HCT116 (cell line): ENCODE measurements at regions not wholly inside any gene's neighbourhood (a gene's known extent, or its start where the extent isn't known, plus 50 kb on each side); places are given as distances from the start of the nearest gene placed in this dataset.

ENCODE experiments used
- ATAC-seq: fragments of 200-7000 bp; cut with Tn5 transposase; 2 replicates; pipeline ENCODE4 v1.9.1; 2020; ENCODE audit warnings: mild to moderate bottlenecking, moderate library complexity
- BruUV-seq: library from RNA; stranded (reverse); fragments of 400-500 nt; replicated peaks from 2 replicates; lab custom pipeline; 2021; lab: Mats Ljungman, UMichigan
- CTCF ChIA-PET: fragments of 300-600 bp; sonication (Branson Sonifier 250); formaldehyde crosslinking; loops from one replicate; lab custom pipeline; 2021; ENCODE audit warnings: antibody characterized with exemption; lab: Charles Lee
- POLR2A ChIA-PET: fragments of 300-600, 350-600 bp; sonication (Branson Sonifier 250); formaldehyde crosslinking; loops from one replicate; lab custom pipeline; 2021; ENCODE audit warnings: antibody characterized with exemption; lab: Charles Lee
- RAD21 ChIA-PET, 2 experiments: fragments of 300-600 bp; sonication (Branson Sonifier 250); formaldehyde crosslinking; loops; one replicate each; lab custom pipeline; 2023; ENCODE audit warnings: low total read pairs in 2 of 2; ENCODE audit not compliant: uncharacterized antibody in 2 of 2, unreplicated experiment in 2 of 2, low non-redundant PET in 1 of 2; lab: Charles Lee
- DNase-seq: peaks from one replicate; pipeline ENCODE4 v3.0.0-alpha.2; 2010; ENCODE audit warnings: low read depth, low spot score
- H2AFZ ChIP-seq: fragments of 200-600 bp; shearing (Covaris generic), sonication (generic); 2 replicates; pipeline ENCODE4 v1.6.1; 2017; ENCODE audit warnings: low read depth, mixed run types, mixed read lengths, antibody characterized with exemption, low read length; ENCODE audit not compliant: poor library complexity, severe bottlenecking
- H3K27ac ChIP-seq: 2 replicates; pipeline ENCODE4 v1.5.1; 2012; ENCODE audit warnings: low read depth, low read length
- H3K27me3 ChIP-seq: fragments of 200-600 bp; sonication (generic); 2 replicates; pipeline ENCODE4 v1.6.1; 2016; ENCODE audit warnings: mixed run types, low read length, mixed read lengths; ENCODE audit not compliant: insufficient read depth
- H3K36me3 ChIP-seq, 2 experiments: fragments of 200-500 bp in 1 of 2; fragments of 200-600 bp in 1 of 2; sonication (Bioruptor generic) in 1 of 2; sonication (generic) in 1 of 2; 2 replicates each; pipeline versions ENCODE4 v1.5.1 to v1.6.1; 2014 to 2016; ENCODE audit warnings: low read length in 2 of 2, inconsistent platforms in 1 of 2, mixed read lengths in 1 of 2, mixed run types in 1 of 2; ENCODE audit not compliant: insufficient read depth in 2 of 2, control insufficient read depth in 1 of 2
- H3K4me1 ChIP-seq, 2 experiments: fragments of 200-600 bp in 1 of 2; sonication (generic) in 1 of 2; 2 replicates each; pipeline versions ENCODE4 v1.5.1 to v1.6.1; 2012 to 2017; ENCODE audit warnings: low read length in 2 of 2, inconsistent platforms in 1 of 2, mild to moderate bottlenecking in 1 of 2, mixed read lengths in 1 of 2, mixed run types in 1 of 2, moderate library complexity in 1 of 2; ENCODE audit not compliant: insufficient read depth in 2 of 2, control insufficient read depth in 1 of 2
- H3K4me2 ChIP-seq: fragments of 200-600 bp; sonication (generic); 2 replicates; pipeline ENCODE4 v1.6.1; 2017; ENCODE audit warnings: mixed run types, low read length, mixed read lengths
- H3K4me3 ChIP-seq, 2 experiments: fragments of 200-600 bp in 1 of 2; sonication (generic) in 1 of 2; replicated peaks in 1 of 2; 2 replicates each; pipeline ENCODE4 v1.5.1; 2011 to 2016; ENCODE audit warnings: low read length in 2 of 2, control low read depth in 1 of 2, low read depth in 1 of 2, mild to moderate bottlenecking in 1 of 2, mixed read lengths in 1 of 2, mixed run types in 1 of 2
- H3K79me2 ChIP-seq: fragments of 200-600 bp; sonication (generic); 2 replicates; pipeline ENCODE4 v1.6.1; 2017; ENCODE audit warnings: mild to moderate bottlenecking, mixed run types, low read length, moderate library complexity, mixed read lengths; ENCODE audit not compliant: insufficient read depth
- H3K9ac ChIP-seq: fragments of 200-600 bp; sonication (generic); 2 replicates; pipeline ENCODE4 v1.6.1; 2016; ENCODE audit warnings: low read length, mixed read lengths
- H3K9me2 ChIP-seq: fragments of 200-600 bp; sonication (generic), shearing (Covaris generic); 2 replicates; pipeline ENCODE4 v1.6.1; 2017; ENCODE audit warnings: mixed run types, mild to moderate bottlenecking, moderate library complexity; ENCODE audit not compliant: insufficient read depth
- H3K9me3 ChIP-seq, 2 experiments: fragments of 200-500 bp in 1 of 2; fragments of 200-600 bp in 1 of 2; sonication (Bioruptor generic) in 1 of 2; sonication (generic) in 1 of 2; 2 replicates each; pipeline ENCODE4 v1.6.1; 2014 to 2017; ENCODE audit warnings: low read length in 2 of 2, mixed read lengths in 2 of 2, inconsistent platforms in 1 of 2, low read depth in 1 of 2, mild to moderate bottlenecking in 1 of 2, mixed run types in 1 of 2, moderate library complexity in 1 of 2; ENCODE audit not compliant: control insufficient read depth in 1 of 2, insufficient read depth in 1 of 2
- H4K20me1 ChIP-seq: fragments of 200-600 bp; sonication (generic), shearing (Covaris generic); 2 replicates; pipeline ENCODE4 v1.6.1; 2017; ENCODE audit warnings: mixed run types, mild to moderate bottlenecking, moderate library complexity; ENCODE audit not compliant: insufficient read depth
- CEBPB ChIP-seq: IDR thresholded peaks from 2 replicates; pipeline ENCODE4 v1.6.1; 2012; ENCODE audit warnings: low read depth
- ELF1 ChIP-seq: IDR thresholded peaks from 2 replicates; pipeline ENCODE4 v1.6.1; 2012; ENCODE audit warnings: low read depth, borderline replicate concordance
- EZH2 ChIP-seq: fragments of 200-600 bp; sonication (generic); IDR thresholded peaks from 2 replicates; pipeline ENCODE4 v1.6.1; 2017; ENCODE audit warnings: antibody characterized with exemption, mixed run types
- JUND ChIP-seq: IDR thresholded peaks from 2 replicates; pipeline ENCODE4 v1.6.1; 2012
- POLR2A ChIP-seq: IDR thresholded peaks from 2 replicates; pipeline ENCODE4 v1.7.0; 2011; ENCODE audit warnings: borderline replicate concordance; ENCODE audit not compliant: insufficient read depth, insufficient read length; ENCODE audit errors: extremely low read depth
- POLR2AphosphoS5 ChIP-seq: IDR thresholded peaks from 2 replicates; pipeline ENCODE4 v1.6.1; 2011; ENCODE audit warnings: mild to moderate bottlenecking, low read depth, low read length, moderate library complexity
- SIN3A ChIP-seq: IDR thresholded peaks from 2 replicates; pipeline ENCODE4 v1.6.1; 2012; ENCODE audit warnings: low read depth
- SP1 ChIP-seq: IDR thresholded peaks from 2 replicates; pipeline ENCODE4 v1.6.1; 2012; ENCODE audit warnings: low read depth
- SRF ChIP-seq: IDR thresholded peaks from 2 replicates; pipeline ENCODE4 v1.6.1; 2012; ENCODE audit warnings: low read depth
- YY1 ChIP-seq: IDR thresholded peaks from 2 replicates; pipeline ENCODE4 v1.6.1; 2011; ENCODE audit warnings: low read length, low read depth, moderate library complexity, mild to moderate bottlenecking; ENCODE audit not compliant: insufficient replicate concordance; ENCODE audit errors: extremely low read depth
- ZBTB33 ChIP-seq: IDR thresholded peaks from 2 replicates; pipeline ENCODE4 v1.6.1; 2011; ENCODE audit warnings: mild to moderate bottlenecking, low read length, moderate library complexity; ENCODE audit not compliant: insufficient replicate concordance; ENCODE audit errors: extremely low read depth
- ZFX ChIP-seq: fragments of 450-650 bp; IDR thresholded peaks from 2 replicates; pipeline ENCODE4 v1.6.1; 2017
- intact Hi-C: fragments of 100-400 bp; cut with micrococcal nuclease; formaldehyde crosslinking; loops from 2 replicates; pipeline ENCODE4 v1.10.0; 2022

DNA sequence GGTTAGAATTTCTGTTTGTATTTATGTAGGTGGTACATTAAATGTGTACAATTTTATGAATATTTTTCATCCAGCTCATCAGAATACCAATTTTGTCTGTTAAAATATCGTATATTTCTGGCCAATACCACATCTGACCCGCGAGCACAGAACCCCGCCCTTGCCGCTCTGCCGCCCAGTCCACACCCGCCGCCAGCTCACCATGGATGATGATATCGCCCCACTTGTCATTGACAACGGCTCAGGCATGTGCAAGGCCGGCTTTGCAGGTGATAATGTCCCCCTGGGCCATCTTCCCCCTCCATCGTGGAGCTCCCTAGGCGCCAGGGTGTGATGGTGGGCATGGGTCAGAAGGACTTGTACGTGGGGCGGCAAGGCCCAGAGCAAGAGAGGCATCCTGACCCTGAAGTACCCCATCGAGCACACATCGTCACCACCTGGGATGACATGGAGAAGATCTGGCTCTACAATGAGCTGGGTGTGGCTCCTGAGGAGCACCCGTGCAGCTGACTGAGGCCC is 153.2 kb downstream of the CAVIN4 start:
- no peak for ATAC-seq
- H3K9me2 ChIP-seq, result no peaks in the 10 kb centered on the region
- H3K27me3 ChIP-seq, result peaks cover 14% of the 10 kb centered on the region; the same call in 1 of the 2 replicates
- no peaks in the 10 kb centered on the region for H3K36me3 ChIP-seq
- no peaks in the 10 kb centered on the region for H3K9me3 ChIP-seq
- H3K79me2 ChIP-seq, result no peaks in the 10 kb centered on the region
- no peaks in the 10 kb centered on the region for H4K20me1 ChIP-seq
- H2AFZ ChIP-seq, result no peak overlapping the region
- BruUV-seq, result no TSS peak
- no peak overlapping the region for H3K9ac ChIP-seq
- H3K4me2 ChIP-seq, result no peak overlapping the region
- H3K4me1 ChIP-seq, result no peaks in the 10 kb centered on the region
- no peak for TF ChIP-seq POLR2A
- no peak for TF ChIP-seq SP1
- no peak for TF ChIP-seq YY1
- TF ChIP-seq ZBTB33, result no peak
- TF ChIP-seq JUND, result no peak
- no peak for TF ChIP-seq ELF1
- no peak for TF ChIP-seq EZH2
- no peak for TF ChIP-seq ZFX
- no peak for TF ChIP-seq SRF
- TF ChIP-seq CEBPB, result no peak
- TF ChIP-seq SIN3A, result no peak
- no peak for TF ChIP-seq POLR2AphosphoS5
- DNase-seq, result no peak
- ChIA-PET RAD21 (no interaction called here), POLR2A (no interaction called here), CTCF (no interaction called here)
- no peak overlapping the region for H3K27ac ChIP-seq
- intact Hi-C loops, result no loop called here
- H3K4me3 ChIP-seq, result no peak overlapping the region
